H9 (cell line): ENCODE measurements at regions not wholly inside any gene's neighbourhood (a gene's known extent, or its start where the extent isn't known, plus 50 kb on each side); places are given as distances from the start of the nearest gene placed in this dataset.

Experiments used
- DNase-seq: peaks from one replicate; pipeline ENCODE4 v3.0.0-alpha.2; 2017
- H2AFZ ChIP-seq: one replicate; pipeline ENCODE4 v1.6.1; 2013; ENCODE audit warnings: mild to moderate bottlenecking, low read length, control low read depth, moderate library complexity
- H2AK5ac ChIP-seq: 2 replicates; pipeline ENCODE4 v1.6.1; 2013; ENCODE audit warnings: low read length, control low read depth, mixed read lengths; ENCODE audit not compliant: insufficient read length
- H2BK120ac ChIP-seq: one replicate; pipeline ENCODE4 v1.6.1; 2013; ENCODE audit warnings: low read depth, mild to moderate bottlenecking, low read length, control low read depth, inconsistent platforms; ENCODE audit not compliant: poor library complexity, severe bottlenecking
- H2BK12ac ChIP-seq: 2 replicates; pipeline ENCODE4 v1.6.1; 2013; ENCODE audit warnings: low read length, control low read depth, mixed read lengths, low read depth; ENCODE audit not compliant: insufficient read length
- H2BK15ac ChIP-seq: 2 replicates; pipeline ENCODE4 v1.6.1; 2013; ENCODE audit warnings: low read depth, low read length, control low read depth
- H2BK20ac ChIP-seq: one replicate; pipeline ENCODE4 v1.6.1; 2013; ENCODE audit warnings: low read depth, mild to moderate bottlenecking, low read length, control low read depth, inconsistent platforms; ENCODE audit not compliant: poor library complexity, severe bottlenecking
- H2BK5ac ChIP-seq: 2 replicates; pipeline ENCODE4 v1.6.1; 2013; ENCODE audit warnings: low read length, control low read depth, mixed read lengths; ENCODE audit not compliant: insufficient read length
- H3K14ac ChIP-seq: 2 replicates; pipeline ENCODE4 v1.6.1; 2013; ENCODE audit warnings: low read length, control low read depth; ENCODE audit not compliant: insufficient read depth
- H3K18ac ChIP-seq: 2 replicates; pipeline ENCODE4 v1.6.1; 2013; ENCODE audit warnings: low read depth, mild to moderate bottlenecking, mixed read lengths, low read length, control low read depth; ENCODE audit not compliant: insufficient read length
- H3K23ac ChIP-seq: 2 replicates; pipeline ENCODE4 v1.6.1; 2013; ENCODE audit warnings: low read length, control low read depth, mixed read lengths, low read depth; ENCODE audit not compliant: insufficient read length
- H3K23me2 ChIP-seq: 2 replicates; pipeline ENCODE4 v1.6.1; 2013; ENCODE audit warnings: low read depth, mild to moderate bottlenecking, mixed read lengths, low read length, control low read depth; ENCODE audit not compliant: insufficient read length, poor library complexity, severe bottlenecking
- H3K27ac ChIP-seq: 2 replicates; pipeline ENCODE4 v1.5.1; 2013; ENCODE audit warnings: low read length, control low read depth, mixed read lengths, low read depth; ENCODE audit not compliant: insufficient read length
- H3K27me3 ChIP-seq: 2 replicates; pipeline ENCODE4 v1.6.1; 2013; ENCODE audit warnings: low read length, control low read depth, inconsistent platforms; ENCODE audit not compliant: insufficient read depth
- H3K4ac ChIP-seq: 2 replicates; pipeline ENCODE4 v1.6.1; 2013; ENCODE audit warnings: low read depth, mild to moderate bottlenecking, control low read depth, inconsistent platforms, low read length, moderate library complexity
- H3K4me1 ChIP-seq: 2 replicates; pipeline ENCODE4 v1.6.1; 2013; ENCODE audit warnings: low read length, control low read depth, inconsistent platforms; ENCODE audit not compliant: insufficient read depth
- H3K4me2 ChIP-seq: 2 replicates; pipeline ENCODE4 v1.6.1; 2013; ENCODE audit warnings: low read length, control low read depth, mixed read lengths; ENCODE audit not compliant: insufficient read length, insufficient read depth
- H3K56ac ChIP-seq: 2 replicates; pipeline ENCODE4 v1.6.1; 2013; ENCODE audit warnings: low read depth, mild to moderate bottlenecking, mixed read lengths, low read length, control low read depth; ENCODE audit not compliant: insufficient read length
- H3K79me1 ChIP-seq: 2 replicates; pipeline ENCODE4 v1.6.1; 2013; ENCODE audit warnings: low read depth, mild to moderate bottlenecking, moderate library complexity, low read length, control low read depth, inconsistent platforms; ENCODE audit not compliant: insufficient read depth, poor library complexity, severe bottlenecking
- H3K79me2 ChIP-seq: 2 replicates; pipeline ENCODE4 v1.6.1; 2013; ENCODE audit warnings: low read length, control low read depth, inconsistent platforms; ENCODE audit not compliant: insufficient read depth
- H3K9ac ChIP-seq: 2 replicates; pipeline ENCODE4 v1.6.1; 2013; ENCODE audit warnings: low read length, control low read depth, mixed read lengths; ENCODE audit not compliant: insufficient read length; ENCODE audit errors: extremely low read depth
- H3K9me3 ChIP-seq: one replicate; pipeline ENCODE4 v1.6.1; 2013; ENCODE audit warnings: low read depth, low read length, inconsistent platforms; ENCODE audit not compliant: control insufficient read depth
- H3T11ph ChIP-seq: one replicate; pipeline ENCODE4 v1.6.1; 2013; ENCODE audit warnings: mild to moderate bottlenecking, low read length, control low read depth, inconsistent platforms
- H4K20me1 ChIP-seq: one replicate; pipeline ENCODE4 v1.6.1; 2013; ENCODE audit not compliant: control insufficient read depth, insufficient read length, insufficient read depth
- H4K5ac ChIP-seq: 2 replicates; pipeline ENCODE4 v1.6.1; 2013; ENCODE audit warnings: low read depth, mild to moderate bottlenecking, mixed read lengths, low read length, control low read depth; ENCODE audit not compliant: insufficient read length
- H4K8ac ChIP-seq: replicated peaks from 2 replicates; pipeline ENCODE4 v1.6.1; 2013; ENCODE audit warnings: low read length, control low read depth, mixed read lengths, low read depth; ENCODE audit not compliant: insufficient read length
- H4K91ac ChIP-seq: 2 replicates; pipeline ENCODE4 v1.6.1; 2013; ENCODE audit warnings: low read depth, mild to moderate bottlenecking, moderate library complexity, mixed read lengths, low read length, control low read depth; ENCODE audit not compliant: insufficient read length
- H3K27ac Mint-ChIP-seq, 3 experiments: 2 replicates in 2 of 3; 3 replicates in 1 of 3; pipeline ENCODE4 v1.8.0; 2020 to 2021; ENCODE audit warnings: mixed read lengths in 3 of 3, mild to moderate bottlenecking in 1 of 3, moderate library complexity in 1 of 3
- H3K27me3 Mint-ChIP-seq: 2 replicates; pipeline ENCODE4 v1.8.0; 2021; ENCODE audit warnings: low read depth, mild to moderate bottlenecking, moderate library complexity, mixed read lengths
- H3K36me3 Mint-ChIP-seq, 3 experiments: 2 replicates in 2 of 3; 3 replicates in 1 of 3; pipeline ENCODE4 v1.8.0; 2020 to 2021; ENCODE audit warnings: low read depth in 3 of 3, mixed read lengths in 3 of 3; ENCODE audit not compliant: insufficient read depth in 1 of 3
- H3K4me1 Mint-ChIP-seq, 2 experiments: 2 replicates each; pipeline ENCODE4 v1.8.0; 2020; ENCODE audit warnings: mixed read lengths in 2 of 2
- H3K4me3 Mint-ChIP-seq, 2 experiments: 2 replicates in 1 of 2; 3 replicates in 1 of 2; pipeline ENCODE4 v1.8.0; 2020 to 2021; ENCODE audit warnings: mild to moderate bottlenecking in 2 of 2, mixed read lengths in 2 of 2, moderate library complexity in 1 of 2
- H3K9me3 Mint-ChIP-seq, 2 experiments: 2 replicates in 1 of 2; 3 replicates in 1 of 2; pipeline ENCODE4 v1.8.0; 2020; ENCODE audit warnings: mild to moderate bottlenecking in 2 of 2, mixed read lengths in 2 of 2, moderate library complexity in 1 of 2
- whole genome bisulfite sequencing: extraction: QIAGEN DNeasy Blood & Tissue Kit; methylation state at CpG from one replicate; pipeline ENCODE4 v1.1.7; 2013; ENCODE audit warnings: missing lambda C conversion rate, low lambda C conversion rate, mixed read lengths; ENCODE audit not compliant: insufficient read length; ENCODE audit errors: extremely low coverage; 5-methylcytosine and 5-hydroxymethylcytosine counted together
- TF ChIP-seq, protein P1 (sequence below): fragments of 200-600 bp; sonication (generic); conservative IDR thresholded peaks from 3 replicates; pipeline ENCODE4 v1.8.0; 2021; ENCODE audit warnings: antibody characterized with exemption, mild to moderate bottlenecking

DNA sequence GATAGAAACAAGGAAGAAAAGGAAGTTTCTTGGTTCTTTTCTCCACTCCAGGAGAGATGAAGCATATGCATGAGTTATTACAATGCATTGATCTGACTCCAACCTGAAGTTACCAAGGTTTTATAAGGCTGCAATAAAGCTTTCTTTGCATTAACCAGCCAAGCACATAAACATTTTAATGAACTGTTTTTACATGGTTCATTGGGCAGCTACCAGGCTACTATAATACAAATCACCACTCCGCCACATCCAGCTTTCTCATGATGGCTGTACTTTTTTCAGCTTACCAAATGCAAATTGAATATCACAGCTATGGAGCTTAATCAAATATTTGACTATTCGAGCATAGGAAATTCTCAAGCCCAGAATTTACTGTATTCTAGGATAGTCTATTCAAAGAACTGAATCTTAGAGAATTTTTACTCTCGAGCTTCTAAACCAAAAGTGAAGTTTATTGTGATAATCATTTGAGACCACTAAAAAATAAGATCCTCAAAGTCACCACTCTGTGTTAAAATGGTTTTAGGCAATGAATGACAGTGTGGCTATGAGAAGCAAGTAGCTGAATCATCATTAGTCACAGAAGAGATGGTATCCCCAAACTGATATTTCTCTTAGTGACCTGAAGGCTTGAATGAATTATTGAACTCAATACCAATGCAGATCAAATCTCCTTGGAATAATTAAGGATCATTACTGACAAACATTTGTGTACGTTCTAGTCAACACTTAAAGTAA lies 58.6 kb upstream of the ZNF281 start:
- no peak overlapping the region for H3K27ac Mint-ChIP-seq
- no peak overlapping the region for H2BK5ac ChIP-seq
- H3T11ph ChIP-seq: no peak overlapping the region
- H4K91ac ChIP-seq: no peak overlapping the region
- H2BK120ac ChIP-seq: no peak overlapping the region
- H3K14ac ChIP-seq: no peak overlapping the region
- no CpG with 5 or more reads among the region's 4 CpGs for WGBS
- H3K9ac ChIP-seq: no peak overlapping the region
- H2BK12ac ChIP-seq: no peak overlapping the region
- H4K8ac ChIP-seq: no peak overlapping the region
- H3K4me3 Mint-ChIP-seq: no peak overlapping the region
- no peaks in the 10 kb centered on the region for H3K9me3 ChIP-seq
- peaks cover 2% of the 10 kb centered on the region; the same call in 1 of the 2 replicates for H3K4me1 ChIP-seq
- peaks cover 2% of the 10 kb centered on the region for H3K79me1 ChIP-seq
- no peaks in the 10 kb centered on the region for H3K27me3 ChIP-seq
- H2BK15ac ChIP-seq: no peak overlapping the region
- H2BK20ac ChIP-seq: no peak overlapping the region
- H3K36me3 Mint-ChIP-seq: no peaks in the 10 kb centered on the region
- TF ChIP-seq, protein P1, sequence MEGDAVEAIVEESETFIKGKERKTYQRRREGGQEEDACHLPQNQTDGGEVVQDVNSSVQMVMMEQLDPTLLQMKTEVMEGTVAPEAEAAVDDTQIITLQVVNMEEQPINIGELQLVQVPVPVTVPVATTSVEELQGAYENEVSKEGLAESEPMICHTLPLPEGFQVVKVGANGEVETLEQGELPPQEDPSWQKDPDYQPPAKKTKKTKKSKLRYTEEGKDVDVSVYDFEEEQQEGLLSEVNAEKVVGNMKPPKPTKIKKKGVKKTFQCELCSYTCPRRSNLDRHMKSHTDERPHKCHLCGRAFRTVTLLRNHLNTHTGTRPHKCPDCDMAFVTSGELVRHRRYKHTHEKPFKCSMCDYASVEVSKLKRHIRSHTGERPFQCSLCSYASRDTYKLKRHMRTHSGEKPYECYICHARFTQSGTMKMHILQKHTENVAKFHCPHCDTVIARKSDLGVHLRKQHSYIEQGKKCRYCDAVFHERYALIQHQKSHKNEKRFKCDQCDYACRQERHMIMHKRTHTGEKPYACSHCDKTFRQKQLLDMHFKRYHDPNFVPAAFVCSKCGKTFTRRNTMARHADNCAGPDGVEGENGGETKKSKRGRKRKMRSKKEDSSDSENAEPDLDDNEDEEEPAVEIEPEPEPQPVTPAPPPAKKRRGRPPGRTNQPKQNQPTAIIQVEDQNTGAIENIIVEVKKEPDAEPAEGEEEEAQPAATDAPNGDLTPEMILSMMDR: no peak
- H3K4ac ChIP-seq: no peak overlapping the region
- no peaks in the 10 kb centered on the region for H3K27me3 Mint-ChIP-seq
- no peaks in the 10 kb centered on the region for H4K20me1 ChIP-seq
- H3K27ac ChIP-seq: no peak overlapping the region
- no peak overlapping the region for H3K18ac ChIP-seq
- no peaks in the 10 kb centered on the region; a peak in 1 of 5 replicates for H3K9me3 Mint-ChIP-seq
- DNase-seq: no peak
- no peak overlapping the region for H3K56ac ChIP-seq
- H2AFZ ChIP-seq: no peak overlapping the region
- no peak overlapping the region for H3K23ac ChIP-seq
- H3K4me1 Mint-ChIP-seq: peaks cover 10 to 11% of the 10 kb centered on the region in 2 experiments
- no peak overlapping the region for H4K5ac ChIP-seq
- no peak overlapping the region for H2AK5ac ChIP-seq
- H3K79me2 ChIP-seq: peaks cover 1% of the 10 kb centered on the region
- no peaks in the 10 kb centered on the region for H3K23me2 ChIP-seq
- H3K4me2 ChIP-seq: no peak overlapping the region
